HCT116 (cell line): ENCODE measurements at regions not wholly inside any gene's neighbourhood (a gene's known extent, or its start where the extent isn't known, plus 50 kb on each side); places are given as distances from the start of the nearest gene placed in this dataset.

ENCODE experiments used
- ATAC-seq: fragments of 200-7000 bp; cut with Tn5 transposase; 2 replicates; pipeline ENCODE4 v1.9.1; 2020; ENCODE audit warnings: mild to moderate bottlenecking, moderate library complexity
- BruUV-seq: library from RNA; stranded (reverse); fragments of 400-500 nt; replicated peaks from 2 replicates; lab custom pipeline; 2021; lab: Mats Ljungman, UMichigan
- CTCF ChIA-PET: fragments of 300-600 bp; sonication (Branson Sonifier 250); formaldehyde crosslinking; loops from one replicate; lab custom pipeline; 2021; ENCODE audit warnings: antibody characterized with exemption; lab: Charles Lee
- POLR2A ChIA-PET: fragments of 300-600, 350-600 bp; sonication (Branson Sonifier 250); formaldehyde crosslinking; loops from one replicate; lab custom pipeline; 2021; ENCODE audit warnings: antibody characterized with exemption; lab: Charles Lee
- RAD21 ChIA-PET, 2 experiments: fragments of 300-600 bp; sonication (Branson Sonifier 250); formaldehyde crosslinking; loops; one replicate each; lab custom pipeline; 2023; ENCODE audit warnings: low total read pairs in 2 of 2; ENCODE audit not compliant: uncharacterized antibody in 2 of 2, unreplicated experiment in 2 of 2, low non-redundant PET in 1 of 2; lab: Charles Lee
- DNase-seq: peaks from one replicate; pipeline ENCODE4 v3.0.0-alpha.2; 2010; ENCODE audit warnings: low read depth, low spot score
- H2AFZ ChIP-seq: fragments of 200-600 bp; shearing (Covaris generic), sonication (generic); 2 replicates; pipeline ENCODE4 v1.6.1; 2017; ENCODE audit warnings: low read depth, mixed run types, mixed read lengths, antibody characterized with exemption, low read length; ENCODE audit not compliant: poor library complexity, severe bottlenecking
- H3K27ac ChIP-seq: 2 replicates; pipeline ENCODE4 v1.5.1; 2012; ENCODE audit warnings: low read depth, low read length
- H3K27me3 ChIP-seq: fragments of 200-600 bp; sonication (generic); 2 replicates; pipeline ENCODE4 v1.6.1; 2016; ENCODE audit warnings: mixed run types, low read length, mixed read lengths; ENCODE audit not compliant: insufficient read depth
- H3K36me3 ChIP-seq, 2 experiments: fragments of 200-500 bp in 1 of 2; fragments of 200-600 bp in 1 of 2; sonication (Bioruptor generic) in 1 of 2; sonication (generic) in 1 of 2; 2 replicates each; pipeline versions ENCODE4 v1.5.1 to v1.6.1; 2014 to 2016; ENCODE audit warnings: low read length in 2 of 2, inconsistent platforms in 1 of 2, mixed read lengths in 1 of 2, mixed run types in 1 of 2; ENCODE audit not compliant: insufficient read depth in 2 of 2, control insufficient read depth in 1 of 2
- H3K4me1 ChIP-seq, 2 experiments: fragments of 200-600 bp in 1 of 2; sonication (generic) in 1 of 2; 2 replicates each; pipeline versions ENCODE4 v1.5.1 to v1.6.1; 2012 to 2017; ENCODE audit warnings: low read length in 2 of 2, inconsistent platforms in 1 of 2, mild to moderate bottlenecking in 1 of 2, mixed read lengths in 1 of 2, mixed run types in 1 of 2, moderate library complexity in 1 of 2; ENCODE audit not compliant: insufficient read depth in 2 of 2, control insufficient read depth in 1 of 2
- H3K4me2 ChIP-seq: fragments of 200-600 bp; sonication (generic); 2 replicates; pipeline ENCODE4 v1.6.1; 2017; ENCODE audit warnings: mixed run types, low read length, mixed read lengths
- H3K4me3 ChIP-seq, 2 experiments: fragments of 200-600 bp in 1 of 2; sonication (generic) in 1 of 2; replicated peaks in 1 of 2; 2 replicates each; pipeline ENCODE4 v1.5.1; 2011 to 2016; ENCODE audit warnings: low read length in 2 of 2, control low read depth in 1 of 2, low read depth in 1 of 2, mild to moderate bottlenecking in 1 of 2, mixed read lengths in 1 of 2, mixed run types in 1 of 2
- H3K79me2 ChIP-seq: fragments of 200-600 bp; sonication (generic); 2 replicates; pipeline ENCODE4 v1.6.1; 2017; ENCODE audit warnings: mild to moderate bottlenecking, mixed run types, low read length, moderate library complexity, mixed read lengths; ENCODE audit not compliant: insufficient read depth
- H3K9ac ChIP-seq: fragments of 200-600 bp; sonication (generic); 2 replicates; pipeline ENCODE4 v1.6.1; 2016; ENCODE audit warnings: low read length, mixed read lengths
- H3K9me2 ChIP-seq: fragments of 200-600 bp; sonication (generic), shearing (Covaris generic); 2 replicates; pipeline ENCODE4 v1.6.1; 2017; ENCODE audit warnings: mixed run types, mild to moderate bottlenecking, moderate library complexity; ENCODE audit not compliant: insufficient read depth
- H3K9me3 ChIP-seq, 2 experiments: fragments of 200-500 bp in 1 of 2; fragments of 200-600 bp in 1 of 2; sonication (Bioruptor generic) in 1 of 2; sonication (generic) in 1 of 2; 2 replicates each; pipeline ENCODE4 v1.6.1; 2014 to 2017; ENCODE audit warnings: low read length in 2 of 2, mixed read lengths in 2 of 2, inconsistent platforms in 1 of 2, low read depth in 1 of 2, mild to moderate bottlenecking in 1 of 2, mixed run types in 1 of 2, moderate library complexity in 1 of 2; ENCODE audit not compliant: control insufficient read depth in 1 of 2, insufficient read depth in 1 of 2
- H4K20me1 ChIP-seq: fragments of 200-600 bp; sonication (generic), shearing (Covaris generic); 2 replicates; pipeline ENCODE4 v1.6.1; 2017; ENCODE audit warnings: mixed run types, mild to moderate bottlenecking, moderate library complexity; ENCODE audit not compliant: insufficient read depth
- CBX3 ChIP-seq: IDR thresholded peaks from 2 replicates; pipeline ENCODE4 v1.6.1; 2012; ENCODE audit warnings: low read depth
- CEBPB ChIP-seq: IDR thresholded peaks from 2 replicates; pipeline ENCODE4 v1.6.1; 2012; ENCODE audit warnings: low read depth
- EZH2 ChIP-seq: fragments of 200-600 bp; sonication (generic); IDR thresholded peaks from 2 replicates; pipeline ENCODE4 v1.6.1; 2017; ENCODE audit warnings: antibody characterized with exemption, mixed run types
- FOSL1 ChIP-seq: IDR thresholded peaks from 2 replicates; pipeline ENCODE4 v1.6.1; 2012; ENCODE audit warnings: low read depth
- RAD21 ChIP-seq: IDR thresholded peaks from 2 replicates; pipeline ENCODE4 v1.6.1; 2012; ENCODE audit warnings: low read depth, mild to moderate bottlenecking
- TCF7L2 ChIP-seq: IDR thresholded peaks from 2 replicates; pipeline ENCODE4 v1.7.0; 2011; ENCODE audit warnings: borderline replicate concordance, inconsistent platforms; ENCODE audit not compliant: insufficient read depth, insufficient read length; ENCODE audit errors: extremely low read depth
- intact Hi-C: fragments of 100-400 bp; cut with micrococcal nuclease; formaldehyde crosslinking; loops from 2 replicates; pipeline ENCODE4 v1.10.0; 2022
- TF ChIP-seq, protein P1 (sequence below): IDR thresholded peaks from 2 replicates; pipeline ENCODE4 v1.6.1; 2011; ENCODE audit warnings: mild to moderate bottlenecking, low read length, moderate library complexity; ENCODE audit not compliant: insufficient replicate concordance; ENCODE audit errors: extremely low read depth
- TF ChIP-seq, protein P2 (sequence below): IDR thresholded peaks from 2 replicates; pipeline ENCODE4 v1.6.1; 2012; ENCODE audit warnings: low read depth
- TF ChIP-seq, protein P3 (sequence below): IDR thresholded peaks from 2 replicates; pipeline ENCODE4 v1.6.1; 2012
- TF ChIP-seq, protein P4 (sequence below): IDR thresholded peaks from 2 replicates; pipeline ENCODE4 v1.6.1; 2012

DNA sequence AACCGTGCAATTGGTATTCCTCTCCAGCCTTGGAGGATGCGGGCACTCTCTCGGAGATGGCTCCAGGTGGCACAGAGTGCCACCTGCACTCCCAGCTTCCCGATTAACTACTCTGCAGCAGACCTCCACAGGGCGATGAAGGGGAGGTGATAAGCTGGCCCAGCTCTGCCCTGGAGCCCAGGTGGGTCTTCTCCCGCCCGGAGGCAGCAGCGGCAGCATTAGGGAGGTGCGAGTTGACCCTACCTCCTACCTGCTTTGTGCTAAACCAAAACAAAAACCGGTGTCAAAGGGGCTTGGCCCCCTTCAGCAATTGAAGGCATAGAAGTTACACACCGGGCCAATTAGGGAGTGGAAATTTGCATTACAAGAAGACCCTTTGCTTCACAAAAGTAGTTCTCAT is 137.4 kb upstream of the MAMLD1 start:
- no peak for ATAC-seq
- intact Hi-C loops, result no loop called here
- POLR2A ChIA-PET, result no interaction called here
- H3K36me3 ChIP-seq, result no peaks in the 10 kb centered on the region
- no peak overlapping the region for H3K4me2 ChIP-seq
- no peak overlapping the region for H3K9ac ChIP-seq
- no peaks in the 10 kb centered on the region for H4K20me1 ChIP-seq
- H3K9me3 ChIP-seq, result no peaks in the 10 kb centered on the region
- no peaks in the 10 kb centered on the region for H3K27me3 ChIP-seq
- BruUV-seq, result no TSS peak
- H2AFZ ChIP-seq, result no peak overlapping the region
- no peak for DNase-seq
- CTCF ChIA-PET, result no interaction called here
- RAD21 ChIA-PET, result no interaction called here
- H3K4me1 ChIP-seq, result no peaks in the 10 kb centered on the region
- H3K9me2 ChIP-seq, result no peaks in the 10 kb centered on the region
- H3K79me2 ChIP-seq, result no peaks in the 10 kb centered on the region
- no peak overlapping the region for H3K4me3 ChIP-seq
- no peak for TF ChIP-seq RAD21
- TF ChIP-seq, protein P1, sequence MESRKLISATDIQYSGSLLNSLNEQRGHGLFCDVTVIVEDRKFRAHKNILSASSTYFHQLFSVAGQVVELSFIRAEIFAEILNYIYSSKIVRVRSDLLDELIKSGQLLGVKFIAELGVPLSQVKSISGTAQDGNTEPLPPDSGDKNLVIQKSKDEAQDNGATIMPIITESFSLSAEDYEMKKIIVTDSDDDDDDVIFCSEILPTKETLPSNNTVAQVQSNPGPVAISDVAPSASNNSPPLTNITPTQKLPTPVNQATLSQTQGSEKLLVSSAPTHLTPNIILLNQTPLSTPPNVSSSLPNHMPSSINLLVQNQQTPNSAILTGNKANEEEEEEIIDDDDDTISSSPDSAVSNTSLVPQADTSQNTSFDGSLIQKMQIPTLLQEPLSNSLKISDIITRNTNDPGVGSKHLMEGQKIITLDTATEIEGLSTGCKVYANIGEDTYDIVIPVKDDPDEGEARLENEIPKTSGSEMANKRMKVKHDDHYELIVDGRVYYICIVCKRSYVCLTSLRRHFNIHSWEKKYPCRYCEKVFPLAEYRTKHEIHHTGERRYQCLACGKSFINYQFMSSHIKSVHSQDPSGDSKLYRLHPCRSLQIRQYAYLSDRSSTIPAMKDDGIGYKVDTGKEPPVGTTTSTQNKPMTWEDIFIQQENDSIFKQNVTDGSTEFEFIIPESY, result no peak
- TF ChIP-seq, protein P2, sequence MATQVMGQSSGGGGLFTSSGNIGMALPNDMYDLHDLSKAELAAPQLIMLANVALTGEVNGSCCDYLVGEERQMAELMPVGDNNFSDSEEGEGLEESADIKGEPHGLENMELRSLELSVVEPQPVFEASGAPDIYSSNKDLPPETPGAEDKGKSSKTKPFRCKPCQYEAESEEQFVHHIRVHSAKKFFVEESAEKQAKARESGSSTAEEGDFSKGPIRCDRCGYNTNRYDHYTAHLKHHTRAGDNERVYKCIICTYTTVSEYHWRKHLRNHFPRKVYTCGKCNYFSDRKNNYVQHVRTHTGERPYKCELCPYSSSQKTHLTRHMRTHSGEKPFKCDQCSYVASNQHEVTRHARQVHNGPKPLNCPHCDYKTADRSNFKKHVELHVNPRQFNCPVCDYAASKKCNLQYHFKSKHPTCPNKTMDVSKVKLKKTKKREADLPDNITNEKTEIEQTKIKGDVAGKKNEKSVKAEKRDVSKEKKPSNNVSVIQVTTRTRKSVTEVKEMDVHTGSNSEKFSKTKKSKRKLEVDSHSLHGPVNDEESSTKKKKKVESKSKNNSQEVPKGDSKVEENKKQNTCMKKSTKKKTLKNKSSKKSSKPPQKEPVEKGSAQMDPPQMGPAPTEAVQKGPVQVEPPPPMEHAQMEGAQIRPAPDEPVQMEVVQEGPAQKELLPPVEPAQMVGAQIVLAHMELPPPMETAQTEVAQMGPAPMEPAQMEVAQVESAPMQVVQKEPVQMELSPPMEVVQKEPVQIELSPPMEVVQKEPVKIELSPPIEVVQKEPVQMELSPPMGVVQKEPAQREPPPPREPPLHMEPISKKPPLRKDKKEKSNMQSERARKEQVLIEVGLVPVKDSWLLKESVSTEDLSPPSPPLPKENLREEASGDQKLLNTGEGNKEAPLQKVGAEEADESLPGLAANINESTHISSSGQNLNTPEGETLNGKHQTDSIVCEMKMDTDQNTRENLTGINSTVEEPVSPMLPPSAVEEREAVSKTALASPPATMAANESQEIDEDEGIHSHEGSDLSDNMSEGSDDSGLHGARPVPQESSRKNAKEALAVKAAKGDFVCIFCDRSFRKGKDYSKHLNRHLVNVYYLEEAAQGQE, result no peak
- TF ChIP-seq, protein P3, sequence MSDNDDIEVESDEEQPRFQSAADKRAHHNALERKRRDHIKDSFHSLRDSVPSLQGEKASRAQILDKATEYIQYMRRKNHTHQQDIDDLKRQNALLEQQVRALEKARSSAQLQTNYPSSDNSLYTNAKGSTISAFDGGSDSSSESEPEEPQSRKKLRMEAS, result no peak
- no peak for TF ChIP-seq FOSL1
- no peak for TF ChIP-seq TCF7L2
- no peak for TF ChIP-seq EZH2
- TF ChIP-seq CEBPB, result no peak
- no peak for TF ChIP-seq CBX3
- TF ChIP-seq, protein P4, sequence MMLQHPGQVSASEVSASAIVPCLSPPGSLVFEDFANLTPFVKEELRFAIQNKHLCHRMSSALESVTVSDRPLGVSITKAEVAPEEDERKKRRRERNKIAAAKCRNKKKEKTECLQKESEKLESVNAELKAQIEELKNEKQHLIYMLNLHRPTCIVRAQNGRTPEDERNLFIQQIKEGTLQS, result no peak
- H3K27ac ChIP-seq, result no peak overlapping the region
